ENCODE measurements at regions not wholly inside any gene's neighbourhood (a gene's known extent, or its start where the extent isn't known, plus 50 kb on each side); places are given as distances from the start of the nearest gene placed in this dataset.

DNA sequence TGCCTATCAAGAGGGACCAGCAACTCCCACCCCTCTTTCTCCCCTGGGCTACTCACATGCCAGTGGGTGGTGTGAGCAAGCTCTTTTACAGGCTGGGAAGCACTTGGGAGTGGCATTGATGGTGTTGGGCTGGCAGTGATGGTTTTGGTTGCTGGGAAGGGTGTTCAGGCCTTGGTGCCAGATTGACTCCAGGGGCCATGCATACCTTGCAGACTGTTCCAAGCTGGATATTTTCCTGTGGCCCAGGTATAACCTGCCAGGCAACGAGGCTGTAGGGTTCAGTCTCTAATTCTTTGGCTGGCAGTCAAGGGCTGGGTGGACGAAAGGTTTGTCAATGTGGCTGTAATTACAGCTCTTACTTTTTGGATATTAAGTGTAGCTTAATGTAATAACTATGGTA lies 177.3 kb downstream of the MACROH2A1 start:
- TF ChIP-seq, protein P1, sequence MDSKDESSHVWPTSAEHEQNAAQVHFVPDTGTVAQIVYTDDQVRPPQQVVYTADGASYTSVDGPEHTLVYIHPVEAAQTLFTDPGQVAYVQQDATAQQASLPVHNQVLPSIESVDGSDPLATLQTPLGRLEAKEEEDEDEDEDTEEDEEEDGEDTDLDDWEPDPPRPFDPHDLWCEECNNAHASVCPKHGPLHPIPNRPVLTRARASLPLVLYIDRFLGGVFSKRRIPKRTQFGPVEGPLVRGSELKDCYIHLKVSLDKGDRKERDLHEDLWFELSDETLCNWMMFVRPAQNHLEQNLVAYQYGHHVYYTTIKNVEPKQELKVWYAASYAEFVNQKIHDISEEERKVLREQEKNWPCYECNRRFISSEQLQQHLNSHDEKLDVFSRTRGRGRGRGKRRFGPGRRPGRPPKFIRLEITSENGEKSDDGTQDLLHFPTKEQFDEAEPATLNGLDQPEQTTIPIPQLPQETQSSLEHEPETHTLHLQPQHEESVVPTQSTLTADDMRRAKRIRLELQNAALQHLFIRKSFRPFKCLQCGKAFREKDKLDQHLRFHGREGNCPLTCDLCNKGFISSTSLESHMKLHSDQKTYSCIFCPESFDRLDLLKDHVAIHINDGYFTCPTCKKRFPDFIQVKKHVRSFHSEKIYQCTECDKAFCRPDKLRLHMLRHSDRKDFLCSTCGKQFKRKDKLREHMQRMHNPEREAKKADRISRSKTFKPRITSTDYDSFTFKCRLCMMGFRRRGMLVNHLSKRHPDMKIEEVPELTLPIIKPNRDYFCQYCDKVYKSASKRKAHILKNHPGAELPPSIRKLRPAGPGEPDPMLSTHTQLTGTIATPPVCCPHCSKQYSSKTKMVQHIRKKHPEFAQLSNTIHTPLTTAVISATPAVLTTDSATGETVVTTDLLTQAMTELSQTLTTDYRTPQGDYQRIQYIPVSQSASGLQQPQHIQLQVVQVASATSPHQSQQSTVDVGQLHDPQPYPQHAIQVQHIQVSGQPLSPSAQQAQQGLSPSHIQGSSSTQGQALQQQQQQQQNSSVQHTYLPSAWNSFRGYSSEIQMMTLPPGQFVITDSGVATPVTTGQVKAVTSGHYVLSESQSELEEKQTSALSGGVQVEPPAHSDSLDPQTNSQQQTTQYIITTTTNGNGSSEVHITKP (CRISPR knock-in tag; IDR thresholded peaks at IDR 0.05; ENCODE audit: low read depth), result no peak
- TF ChIP-seq, protein P2, sequence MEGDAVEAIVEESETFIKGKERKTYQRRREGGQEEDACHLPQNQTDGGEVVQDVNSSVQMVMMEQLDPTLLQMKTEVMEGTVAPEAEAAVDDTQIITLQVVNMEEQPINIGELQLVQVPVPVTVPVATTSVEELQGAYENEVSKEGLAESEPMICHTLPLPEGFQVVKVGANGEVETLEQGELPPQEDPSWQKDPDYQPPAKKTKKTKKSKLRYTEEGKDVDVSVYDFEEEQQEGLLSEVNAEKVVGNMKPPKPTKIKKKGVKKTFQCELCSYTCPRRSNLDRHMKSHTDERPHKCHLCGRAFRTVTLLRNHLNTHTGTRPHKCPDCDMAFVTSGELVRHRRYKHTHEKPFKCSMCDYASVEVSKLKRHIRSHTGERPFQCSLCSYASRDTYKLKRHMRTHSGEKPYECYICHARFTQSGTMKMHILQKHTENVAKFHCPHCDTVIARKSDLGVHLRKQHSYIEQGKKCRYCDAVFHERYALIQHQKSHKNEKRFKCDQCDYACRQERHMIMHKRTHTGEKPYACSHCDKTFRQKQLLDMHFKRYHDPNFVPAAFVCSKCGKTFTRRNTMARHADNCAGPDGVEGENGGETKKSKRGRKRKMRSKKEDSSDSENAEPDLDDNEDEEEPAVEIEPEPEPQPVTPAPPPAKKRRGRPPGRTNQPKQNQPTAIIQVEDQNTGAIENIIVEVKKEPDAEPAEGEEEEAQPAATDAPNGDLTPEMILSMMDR (CRISPR knock-in tag; IDR thresholded peaks at IDR 0.05), result no peak
- TF ChIP-seq ZNF24 (IDR thresholded peaks at IDR 0.05) (no peak), STAT5B (CRISPR knock-in tag; IDR thresholded peaks at IDR 0.05) (no peak), BRD4 (CRISPR knock-in tag; IDR thresholded peaks at IDR 0.05) (no peak), TARDBP (CRISPR knock-in tag; IDR thresholded peaks at IDR 0.05) (no peak), MYC (CRISPR knock-in tag; IDR thresholded peaks at IDR 0.05; ENCODE audit: borderline replicate concordance) (no peak), NCOR1 (IDR thresholded peaks at IDR 0.05; ENCODE audit: borderline replicate concordance, low read length) (no peak), JUNB (CRISPR knock-in tag; IDR thresholded peaks at IDR 0.05; ENCODE audit: borderline replicate concordance) (no peak)
- TF ChIP-seq, protein P3, sequence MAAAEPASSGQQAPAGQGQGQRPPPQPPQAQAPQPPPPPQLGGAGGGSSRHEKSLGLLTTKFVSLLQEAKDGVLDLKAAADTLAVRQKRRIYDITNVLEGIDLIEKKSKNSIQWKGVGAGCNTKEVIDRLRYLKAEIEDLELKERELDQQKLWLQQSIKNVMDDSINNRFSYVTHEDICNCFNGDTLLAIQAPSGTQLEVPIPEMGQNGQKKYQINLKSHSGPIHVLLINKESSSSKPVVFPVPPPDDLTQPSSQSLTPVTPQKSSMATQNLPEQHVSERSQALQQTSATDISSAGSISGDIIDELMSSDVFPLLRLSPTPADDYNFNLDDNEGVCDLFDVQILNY (CRISPR knock-in tag; conservative IDR thresholded peaks at IDR 0.05), result no peak
- TF ChIP-seq, protein P4, sequence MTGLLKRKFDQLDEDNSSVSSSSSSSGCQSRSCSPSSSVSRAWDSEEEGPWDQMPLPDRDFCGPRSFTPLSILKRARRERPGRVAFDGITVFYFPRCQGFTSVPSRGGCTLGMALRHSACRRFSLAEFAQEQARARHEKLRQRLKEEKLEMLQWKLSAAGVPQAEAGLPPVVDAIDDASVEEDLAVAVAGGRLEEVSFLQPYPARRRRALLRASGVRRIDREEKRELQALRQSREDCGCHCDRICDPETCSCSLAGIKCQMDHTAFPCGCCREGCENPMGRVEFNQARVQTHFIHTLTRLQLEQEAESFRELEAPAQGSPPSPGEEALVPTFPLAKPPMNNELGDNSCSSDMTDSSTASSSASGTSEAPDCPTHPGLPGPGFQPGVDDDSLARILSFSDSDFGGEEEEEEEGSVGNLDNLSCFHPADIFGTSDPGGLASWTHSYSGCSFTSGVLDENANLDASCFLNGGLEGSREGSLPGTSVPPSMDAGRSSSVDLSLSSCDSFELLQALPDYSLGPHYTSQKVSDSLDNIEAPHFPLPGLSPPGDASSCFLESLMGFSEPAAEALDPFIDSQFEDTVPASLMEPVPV (CRISPR knock-in tag; IDR thresholded peaks at IDR 0.05), result no peak
- TF ChIP-seq, protein P5, sequence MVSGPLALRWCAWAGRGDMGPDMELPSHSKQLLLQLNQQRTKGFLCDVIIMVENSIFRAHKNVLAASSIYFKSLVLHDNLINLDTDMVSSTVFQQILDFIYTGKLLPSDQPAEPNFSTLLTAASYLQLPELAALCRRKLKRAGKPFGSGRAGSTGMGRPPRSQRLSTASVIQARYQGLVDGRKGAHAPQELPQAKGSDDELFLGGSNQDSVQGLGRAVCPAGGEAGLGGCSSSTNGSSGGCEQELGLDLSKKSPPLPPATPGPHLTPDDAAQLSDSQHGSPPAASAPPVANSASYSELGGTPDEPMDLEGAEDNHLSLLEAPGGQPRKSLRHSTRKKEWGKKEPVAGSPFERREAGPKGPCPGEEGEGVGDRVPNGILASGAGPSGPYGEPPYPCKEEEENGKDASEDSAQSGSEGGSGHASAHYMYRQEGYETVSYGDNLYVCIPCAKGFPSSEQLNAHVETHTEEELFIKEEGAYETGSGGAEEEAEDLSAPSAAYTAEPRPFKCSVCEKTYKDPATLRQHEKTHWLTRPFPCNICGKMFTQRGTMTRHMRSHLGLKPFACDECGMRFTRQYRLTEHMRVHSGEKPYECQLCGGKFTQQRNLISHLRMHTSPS (CRISPR knock-in tag; IDR thresholded peaks at IDR 0.05; ENCODE audit: low read depth), result no peak
- TF ChIP-seq, protein P6, sequence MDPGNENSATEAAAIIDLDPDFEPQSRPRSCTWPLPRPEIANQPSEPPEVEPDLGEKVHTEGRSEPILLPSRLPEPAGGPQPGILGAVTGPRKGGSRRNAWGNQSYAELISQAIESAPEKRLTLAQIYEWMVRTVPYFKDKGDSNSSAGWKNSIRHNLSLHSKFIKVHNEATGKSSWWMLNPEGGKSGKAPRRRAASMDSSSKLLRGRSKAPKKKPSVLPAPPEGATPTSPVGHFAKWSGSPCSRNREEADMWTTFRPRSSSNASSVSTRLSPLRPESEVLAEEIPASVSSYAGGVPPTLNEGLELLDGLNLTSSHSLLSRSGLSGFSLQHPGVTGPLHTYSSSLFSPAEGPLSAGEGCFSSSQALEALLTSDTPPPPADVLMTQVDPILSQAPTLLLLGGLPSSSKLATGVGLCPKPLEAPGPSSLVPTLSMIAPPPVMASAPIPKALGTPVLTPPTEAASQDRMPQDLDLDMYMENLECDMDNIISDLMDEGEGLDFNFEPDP (CRISPR knock-in tag; conservative IDR thresholded peaks at IDR 0.05), result no peak
- TF ChIP-seq, protein P7, sequence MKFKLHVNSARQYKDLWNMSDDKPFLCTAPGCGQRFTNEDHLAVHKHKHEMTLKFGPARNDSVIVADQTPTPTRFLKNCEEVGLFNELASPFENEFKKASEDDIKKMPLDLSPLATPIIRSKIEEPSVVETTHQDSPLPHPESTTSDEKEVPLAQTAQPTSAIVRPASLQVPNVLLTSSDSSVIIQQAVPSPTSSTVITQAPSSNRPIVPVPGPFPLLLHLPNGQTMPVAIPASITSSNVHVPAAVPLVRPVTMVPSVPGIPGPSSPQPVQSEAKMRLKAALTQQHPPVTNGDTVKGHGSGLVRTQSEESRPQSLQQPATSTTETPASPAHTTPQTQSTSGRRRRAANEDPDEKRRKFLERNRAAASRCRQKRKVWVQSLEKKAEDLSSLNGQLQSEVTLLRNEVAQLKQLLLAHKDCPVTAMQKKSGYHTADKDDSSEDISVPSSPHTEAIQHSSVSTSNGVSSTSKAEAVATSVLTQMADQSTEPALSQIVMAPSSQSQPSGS (CRISPR knock-in tag; IDR thresholded peaks at IDR 0.05), result no peak

Measured in HepG2 (cell line).